ENCODE measurements at regions not wholly inside any gene's neighbourhood (a gene's known extent, or its start where the extent isn't known, plus 50 kb on each side); places are given as distances from the start of the nearest gene placed in this dataset.

DNA sequence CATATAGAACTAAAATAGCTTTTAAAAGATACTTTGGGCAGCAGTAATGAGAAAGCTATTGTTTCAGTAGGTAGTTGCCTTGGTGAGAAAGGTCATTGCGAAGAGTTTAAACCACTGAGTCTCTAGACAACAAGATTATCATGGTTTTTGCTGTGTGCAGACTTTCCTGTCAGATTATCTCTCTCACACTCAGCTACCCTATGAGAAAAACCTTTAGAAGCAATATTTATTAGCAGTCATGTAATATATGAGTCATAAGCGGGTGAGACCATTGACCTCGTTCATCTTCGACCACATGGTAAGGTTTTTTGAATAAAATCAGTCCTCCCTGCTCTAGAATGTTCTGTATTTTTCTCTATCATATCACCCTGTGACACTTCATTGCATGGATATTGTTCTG lies 59.9 kb downstream of the GPR65 start:
- DNase-seq (ENCODE audit: low read depth in 1 of 2, low spot score in 1 of 2), result no peak
- no peak for TF ChIP-seq SPI1 (IDR thresholded peaks at IDR 0.05; ENCODE audit: borderline replicate concordance, low read depth)
- no peak for TF ChIP-seq GABPA (IDR thresholded peaks at IDR 0.05; ENCODE audit: low read depth)
- TF ChIP-seq POLR2AphosphoS5 (IDR thresholded peaks at IDR 0.05; ENCODE audit: low read depth), result no peak
- TF ChIP-seq, protein P1, sequence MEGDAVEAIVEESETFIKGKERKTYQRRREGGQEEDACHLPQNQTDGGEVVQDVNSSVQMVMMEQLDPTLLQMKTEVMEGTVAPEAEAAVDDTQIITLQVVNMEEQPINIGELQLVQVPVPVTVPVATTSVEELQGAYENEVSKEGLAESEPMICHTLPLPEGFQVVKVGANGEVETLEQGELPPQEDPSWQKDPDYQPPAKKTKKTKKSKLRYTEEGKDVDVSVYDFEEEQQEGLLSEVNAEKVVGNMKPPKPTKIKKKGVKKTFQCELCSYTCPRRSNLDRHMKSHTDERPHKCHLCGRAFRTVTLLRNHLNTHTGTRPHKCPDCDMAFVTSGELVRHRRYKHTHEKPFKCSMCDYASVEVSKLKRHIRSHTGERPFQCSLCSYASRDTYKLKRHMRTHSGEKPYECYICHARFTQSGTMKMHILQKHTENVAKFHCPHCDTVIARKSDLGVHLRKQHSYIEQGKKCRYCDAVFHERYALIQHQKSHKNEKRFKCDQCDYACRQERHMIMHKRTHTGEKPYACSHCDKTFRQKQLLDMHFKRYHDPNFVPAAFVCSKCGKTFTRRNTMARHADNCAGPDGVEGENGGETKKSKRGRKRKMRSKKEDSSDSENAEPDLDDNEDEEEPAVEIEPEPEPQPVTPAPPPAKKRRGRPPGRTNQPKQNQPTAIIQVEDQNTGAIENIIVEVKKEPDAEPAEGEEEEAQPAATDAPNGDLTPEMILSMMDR (IDR thresholded peaks at IDR 0.05; ENCODE audit: insufficient read depth, low read length), result no peak
- TF ChIP-seq, protein P2, sequence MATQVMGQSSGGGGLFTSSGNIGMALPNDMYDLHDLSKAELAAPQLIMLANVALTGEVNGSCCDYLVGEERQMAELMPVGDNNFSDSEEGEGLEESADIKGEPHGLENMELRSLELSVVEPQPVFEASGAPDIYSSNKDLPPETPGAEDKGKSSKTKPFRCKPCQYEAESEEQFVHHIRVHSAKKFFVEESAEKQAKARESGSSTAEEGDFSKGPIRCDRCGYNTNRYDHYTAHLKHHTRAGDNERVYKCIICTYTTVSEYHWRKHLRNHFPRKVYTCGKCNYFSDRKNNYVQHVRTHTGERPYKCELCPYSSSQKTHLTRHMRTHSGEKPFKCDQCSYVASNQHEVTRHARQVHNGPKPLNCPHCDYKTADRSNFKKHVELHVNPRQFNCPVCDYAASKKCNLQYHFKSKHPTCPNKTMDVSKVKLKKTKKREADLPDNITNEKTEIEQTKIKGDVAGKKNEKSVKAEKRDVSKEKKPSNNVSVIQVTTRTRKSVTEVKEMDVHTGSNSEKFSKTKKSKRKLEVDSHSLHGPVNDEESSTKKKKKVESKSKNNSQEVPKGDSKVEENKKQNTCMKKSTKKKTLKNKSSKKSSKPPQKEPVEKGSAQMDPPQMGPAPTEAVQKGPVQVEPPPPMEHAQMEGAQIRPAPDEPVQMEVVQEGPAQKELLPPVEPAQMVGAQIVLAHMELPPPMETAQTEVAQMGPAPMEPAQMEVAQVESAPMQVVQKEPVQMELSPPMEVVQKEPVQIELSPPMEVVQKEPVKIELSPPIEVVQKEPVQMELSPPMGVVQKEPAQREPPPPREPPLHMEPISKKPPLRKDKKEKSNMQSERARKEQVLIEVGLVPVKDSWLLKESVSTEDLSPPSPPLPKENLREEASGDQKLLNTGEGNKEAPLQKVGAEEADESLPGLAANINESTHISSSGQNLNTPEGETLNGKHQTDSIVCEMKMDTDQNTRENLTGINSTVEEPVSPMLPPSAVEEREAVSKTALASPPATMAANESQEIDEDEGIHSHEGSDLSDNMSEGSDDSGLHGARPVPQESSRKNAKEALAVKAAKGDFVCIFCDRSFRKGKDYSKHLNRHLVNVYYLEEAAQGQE (IDR thresholded peaks at IDR 0.05; ENCODE audit: insufficient replicate concordance, low read depth), result no peak
- Histone ChIP-seq H3K27me3 (ENCODE audit: insufficient read depth, poor library complexity, severe bottlenecking) (no peaks in the 10 kb centered on the region), H3K27ac (replicated peaks) (no peak overlapping the region), H3K4me3 (replicated peaks; ENCODE audit: insufficient read depth, low read length) (no peak overlapping the region)

DNA sequence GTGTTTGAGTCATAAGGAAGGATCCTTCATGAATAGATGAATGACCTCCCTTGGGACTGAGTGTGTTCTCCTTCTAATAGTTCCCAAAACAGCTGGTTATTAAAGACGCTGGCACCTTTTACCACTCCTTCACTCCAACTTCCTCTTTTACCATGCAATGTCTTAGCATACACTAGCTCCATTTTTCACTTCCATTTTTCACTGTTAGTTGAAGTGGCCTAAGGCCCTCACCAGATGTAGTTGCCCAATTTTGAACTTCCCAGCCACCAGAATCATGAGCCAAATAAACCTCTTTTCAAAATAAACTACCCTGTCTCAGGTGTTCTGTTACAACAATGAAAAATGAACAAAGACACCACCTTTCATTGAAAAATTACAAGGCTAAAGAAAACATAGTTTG lies 64.7 kb downstream of the GPR65 start:
- TF ChIP-seq SPI1 (IDR thresholded peaks at IDR 0.05; ENCODE audit: borderline replicate concordance, low read depth), result peak; percentile 55; the same call in 1 of the 2 replicates
- TF ChIP-seq GABPA (IDR thresholded peaks at IDR 0.05; ENCODE audit: low read depth), result no peak
- H3K27me3 ChIP-seq (ENCODE audit: insufficient read depth, poor library complexity, severe bottlenecking), result no peaks in the 10 kb centered on the region
- peak; percentile 3 to 11 for DNase-seq (ENCODE audit: low read depth in 1 of 2, low spot score in 1 of 2)

DNA sequence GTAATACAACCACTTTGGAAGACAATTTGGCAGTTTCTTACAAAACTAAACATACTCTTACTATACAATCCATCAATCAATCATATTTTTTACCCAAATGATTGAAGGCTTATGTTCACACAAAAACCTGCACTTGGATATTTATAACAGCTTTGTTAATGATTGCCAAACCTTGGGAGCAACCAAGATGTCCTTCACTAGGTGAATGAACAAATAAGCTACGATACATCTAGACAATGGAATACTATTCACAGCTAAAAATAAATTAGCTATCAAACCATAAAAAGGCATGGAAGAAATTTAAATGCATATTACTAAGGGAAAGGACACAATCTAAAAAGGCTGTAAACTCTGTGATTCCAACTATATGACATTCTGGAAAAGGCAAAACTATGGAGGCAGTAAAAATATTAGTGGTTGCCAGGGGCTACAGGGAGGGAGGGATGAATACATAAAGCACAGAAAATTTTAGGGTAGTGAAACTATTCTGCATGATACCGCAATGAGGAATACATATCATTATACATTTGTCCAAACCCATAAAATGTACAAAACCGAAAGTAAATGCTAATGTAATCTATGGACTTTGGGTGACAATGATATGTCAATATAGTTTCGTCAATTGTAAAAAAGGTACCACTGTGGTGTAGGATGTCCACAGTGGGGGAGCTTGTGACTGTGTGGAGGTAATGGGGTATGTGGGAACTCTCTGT lies 70.5 kb downstream of the GPR65 start:
- no peaks in the 10 kb centered on the region for H3K27me3 ChIP-seq (ENCODE audit: insufficient read depth, poor library complexity, severe bottlenecking)
- no peak overlapping the region for H3K27ac ChIP-seq (replicated peaks)
- no peak overlapping the region for H3K4me3 ChIP-seq (replicated peaks; ENCODE audit: insufficient read depth, low read length)
- no peak for DNase-seq (ENCODE audit: low read depth in 1 of 2, low spot score in 1 of 2)
- TF ChIP-seq, protein P1 (IDR thresholded peaks at IDR 0.05; ENCODE audit: insufficient read depth, low read length), result no peak
- TF ChIP-seq, protein P2 (IDR thresholded peaks at IDR 0.05; ENCODE audit: insufficient replicate concordance, low read depth), result no peak
- TF ChIP-seq POLR2AphosphoS5 (IDR thresholded peaks at IDR 0.05; ENCODE audit: low read depth) (no peak), SPI1 (IDR thresholded peaks at IDR 0.05; ENCODE audit: borderline replicate concordance, low read depth) (no peak), GABPA (IDR thresholded peaks at IDR 0.05; ENCODE audit: low read depth) (no peak)

More for the DNA sequence above, 64.7 kb downstream of the GPR65 start:
- H3K27ac ChIP-seq (replicated peaks), result no peak overlapping the region
- no peak overlapping the region for H3K4me3 ChIP-seq (replicated peaks; ENCODE audit: insufficient read depth, low read length)

DNA sequence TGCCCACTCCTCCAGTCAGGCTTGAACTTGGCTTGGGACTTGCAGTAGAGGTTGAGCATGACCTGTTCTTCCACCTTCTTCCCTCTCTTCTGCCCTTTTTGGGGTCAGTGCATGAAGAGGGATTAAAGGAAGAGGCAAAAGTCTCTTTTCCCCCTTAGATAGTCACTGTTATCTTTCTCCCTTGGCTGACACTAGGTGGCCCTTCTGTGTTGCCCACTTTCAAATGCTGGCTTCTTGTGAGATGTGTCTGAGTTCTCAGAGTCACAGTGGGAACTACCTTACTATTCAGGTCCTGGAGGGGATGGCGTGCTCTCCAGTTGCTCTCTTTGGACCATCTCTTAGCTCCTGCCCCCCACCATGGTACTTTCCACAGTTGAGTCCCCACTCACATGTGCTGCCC lies 73.6 kb downstream of the GPR65 start:
- no peak overlapping the region for H3K27ac ChIP-seq (replicated peaks)
- TF ChIP-seq POLR2AphosphoS5 (IDR thresholded peaks at IDR 0.05; ENCODE audit: low read depth) (no peak), SPI1 (IDR thresholded peaks at IDR 0.05; ENCODE audit: borderline replicate concordance, low read depth) (no peak)
- TF ChIP-seq, protein P1 (IDR thresholded peaks at IDR 0.05; ENCODE audit: insufficient read depth, low read length), result no peak
- no peak for DNase-seq (ENCODE audit: low read depth in 1 of 2, low spot score in 1 of 2)

More for the DNA sequence above, 73.6 kb downstream of the GPR65 start:
- Histone ChIP-seq H3K27me3 (ENCODE audit: insufficient read depth, poor library complexity, severe bottlenecking) (no peaks in the 10 kb centered on the region), H3K4me3 (replicated peaks; ENCODE audit: insufficient read depth, low read length) (no peak overlapping the region)
